ENCODE measurements at regions not wholly inside any gene's neighbourhood (a gene's known extent, or its start where the extent isn't known, plus 50 kb on each side); places are given as distances from the start of the nearest gene placed in this dataset.
"Not testable (repeated sequence)": the region's sequence is repeated elsewhere in the genome, so short reads cannot be mapped to it uniquely, and the experiment has no call there.

DNA sequence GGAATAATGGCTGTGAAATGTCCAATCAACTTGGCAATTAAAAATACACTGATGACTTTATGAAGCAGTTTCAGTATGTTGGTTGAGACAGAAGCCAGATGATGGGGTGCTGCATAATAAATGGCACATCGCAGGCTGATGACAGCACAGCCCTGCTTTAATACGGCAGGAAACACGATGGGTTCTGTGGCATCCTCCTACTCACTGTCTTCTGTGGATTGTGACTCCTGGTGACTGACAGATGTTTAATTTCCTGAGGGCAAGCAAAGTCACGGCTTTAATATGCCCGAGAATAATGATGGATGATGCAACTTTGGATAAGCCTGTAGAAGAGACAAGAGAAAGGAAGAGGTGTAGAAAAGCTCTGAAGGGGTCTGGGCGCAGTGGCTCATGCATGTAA lies 295.4 kb downstream of the TRIML1 start:
- H3K4me1 ChIP-seq = peaks cover 0 to 10% (median 0%) of the 10 kb centered on the region in 9 donors
- no peaks in the 10 kb centered on the region for H3K36me3 ChIP-seq
- ATAC-seq (no peak), DNase-seq (no peak)
- no peak overlapping the region for H3K27ac ChIP-seq
- H3K27me3 ChIP-seq = no peaks in the 10 kb centered on the region
- 63 to 65% methylated on average over 6 of the region's 6 CpGs for WGBS, 2 donors
- TF ChIP-seq, protein P1, sequence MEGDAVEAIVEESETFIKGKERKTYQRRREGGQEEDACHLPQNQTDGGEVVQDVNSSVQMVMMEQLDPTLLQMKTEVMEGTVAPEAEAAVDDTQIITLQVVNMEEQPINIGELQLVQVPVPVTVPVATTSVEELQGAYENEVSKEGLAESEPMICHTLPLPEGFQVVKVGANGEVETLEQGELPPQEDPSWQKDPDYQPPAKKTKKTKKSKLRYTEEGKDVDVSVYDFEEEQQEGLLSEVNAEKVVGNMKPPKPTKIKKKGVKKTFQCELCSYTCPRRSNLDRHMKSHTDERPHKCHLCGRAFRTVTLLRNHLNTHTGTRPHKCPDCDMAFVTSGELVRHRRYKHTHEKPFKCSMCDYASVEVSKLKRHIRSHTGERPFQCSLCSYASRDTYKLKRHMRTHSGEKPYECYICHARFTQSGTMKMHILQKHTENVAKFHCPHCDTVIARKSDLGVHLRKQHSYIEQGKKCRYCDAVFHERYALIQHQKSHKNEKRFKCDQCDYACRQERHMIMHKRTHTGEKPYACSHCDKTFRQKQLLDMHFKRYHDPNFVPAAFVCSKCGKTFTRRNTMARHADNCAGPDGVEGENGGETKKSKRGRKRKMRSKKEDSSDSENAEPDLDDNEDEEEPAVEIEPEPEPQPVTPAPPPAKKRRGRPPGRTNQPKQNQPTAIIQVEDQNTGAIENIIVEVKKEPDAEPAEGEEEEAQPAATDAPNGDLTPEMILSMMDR (IDR thresholded peaks at IDR 0.05) = no peak
- no peak overlapping the region for H3K4me3 ChIP-seq
- no peaks in the 10 kb centered on the region for H3K9me3 ChIP-seq
- intact Hi-C loops (cut with DNase I) = no loop called here

DNA sequence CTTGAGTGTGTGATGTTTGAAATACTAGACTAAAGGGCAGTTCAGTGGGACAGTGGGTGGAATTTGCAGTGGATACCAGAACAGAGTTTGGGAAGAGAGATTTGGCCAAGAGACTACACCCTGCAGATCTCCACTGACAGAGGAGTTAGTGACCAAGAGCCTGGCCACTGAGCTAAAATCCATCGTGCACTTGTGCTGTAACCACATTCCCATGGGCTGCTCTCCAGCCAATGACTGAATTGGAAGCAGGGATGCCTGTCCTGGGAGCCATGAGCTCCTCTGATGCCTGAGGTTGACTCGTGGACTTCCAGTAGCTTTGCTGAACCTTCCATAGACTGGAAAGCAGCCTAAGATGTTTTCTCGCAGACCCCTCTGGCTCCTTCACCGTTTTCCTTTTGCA lies 296.1 kb downstream of the TRIML1 start:
- ATAC-seq (no peak), DNase-seq (no peak)
- Histone ChIP-seq H3K27ac (no peak overlapping the region), H3K9me3 (no peaks in the 10 kb centered on the region), H3K4me3 (no peak overlapping the region), H3K27me3 (no peaks in the 10 kb centered on the region), H3K4me1 (peaks cover 0 to 6% (median 0%) of the 10 kb centered on the region in 9 donors), H3K36me3 (no peaks in the 10 kb centered on the region)
- 78 to 86% methylated on average over 4 of the region's 4 CpGs for WGBS, 2 donors
- intact Hi-C loops (cut with DNase I) = no loop called here
- TF ChIP-seq, protein P1 (IDR thresholded peaks at IDR 0.05) = no peak

DNA sequence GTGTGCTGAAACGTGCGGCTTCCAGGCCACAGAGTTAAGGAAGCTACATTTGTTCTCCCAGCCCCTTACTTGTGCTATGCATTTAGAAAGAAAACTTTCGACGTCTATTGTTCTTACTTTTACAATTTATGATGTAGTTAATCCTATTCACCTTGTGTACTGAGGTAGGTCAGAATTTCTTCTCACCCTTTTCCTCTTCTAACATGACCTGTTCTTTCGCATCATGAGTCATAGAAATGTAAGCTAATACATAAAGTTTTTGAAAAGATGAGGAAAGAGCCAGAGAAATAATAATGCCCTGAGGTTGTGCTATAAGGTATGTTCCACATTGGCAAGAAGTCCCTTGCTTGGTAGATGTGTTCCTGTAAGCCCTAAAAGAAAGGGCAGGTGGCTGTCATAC lies 298.3 kb downstream of the TRIML1 start:
- no peak for DNase-seq
- H3K4me3 ChIP-seq = no peak overlapping the region
- ATAC-seq = no peak
- H3K27me3 ChIP-seq = no peaks in the 10 kb centered on the region
- peaks cover 0 to 6% (median 0%) of the 10 kb centered on the region in 9 donors for H3K4me1 ChIP-seq
- no peak overlapping the region for H3K27ac ChIP-seq
- intact Hi-C loops (cut with DNase I) = no loop called here
- H3K9me3 ChIP-seq = no peaks in the 10 kb centered on the region
- no peaks in the 10 kb centered on the region for H3K36me3 ChIP-seq
- 81% methylated on average over 5 of the region's 5 CpGs for WGBS, 2 donors
- TF ChIP-seq, protein P1 (IDR thresholded peaks at IDR 0.05) = no peak

DNA sequence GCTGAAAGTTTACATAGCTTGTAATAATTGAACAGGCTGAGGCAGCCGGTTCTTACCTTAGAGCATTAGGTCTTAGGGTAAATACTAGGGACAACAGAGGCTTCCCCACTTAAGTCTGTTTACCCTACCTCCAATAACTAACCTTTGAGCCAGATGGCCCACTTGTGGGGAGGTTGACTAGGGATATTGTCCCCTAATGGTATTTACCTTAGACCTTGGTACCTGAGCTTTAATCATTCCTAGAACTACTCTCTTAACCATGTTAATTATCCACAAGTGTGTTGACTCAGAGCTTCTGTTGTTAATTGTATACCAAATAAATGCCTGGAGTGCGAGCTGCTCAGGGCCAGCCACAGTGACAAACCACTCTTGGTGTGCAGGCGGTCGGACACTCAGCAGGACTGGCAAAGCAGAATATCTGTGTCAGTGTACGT lies 299.2 kb downstream of the TRIML1 start:
- WGBS, 2 donors = 95% methylated on average over 5 of the region's 5 CpGs
- H3K4me1 ChIP-seq; H3K9me3 ChIP-seq; H3K27me3 ChIP-seq; DNase-seq; intact Hi-C loops (cut with DNase I); H3K36me3 ChIP-seq; H3K4me3 ChIP-seq; ATAC-seq; H3K27ac ChIP-seq: not testable (repeated sequence)

DNA sequence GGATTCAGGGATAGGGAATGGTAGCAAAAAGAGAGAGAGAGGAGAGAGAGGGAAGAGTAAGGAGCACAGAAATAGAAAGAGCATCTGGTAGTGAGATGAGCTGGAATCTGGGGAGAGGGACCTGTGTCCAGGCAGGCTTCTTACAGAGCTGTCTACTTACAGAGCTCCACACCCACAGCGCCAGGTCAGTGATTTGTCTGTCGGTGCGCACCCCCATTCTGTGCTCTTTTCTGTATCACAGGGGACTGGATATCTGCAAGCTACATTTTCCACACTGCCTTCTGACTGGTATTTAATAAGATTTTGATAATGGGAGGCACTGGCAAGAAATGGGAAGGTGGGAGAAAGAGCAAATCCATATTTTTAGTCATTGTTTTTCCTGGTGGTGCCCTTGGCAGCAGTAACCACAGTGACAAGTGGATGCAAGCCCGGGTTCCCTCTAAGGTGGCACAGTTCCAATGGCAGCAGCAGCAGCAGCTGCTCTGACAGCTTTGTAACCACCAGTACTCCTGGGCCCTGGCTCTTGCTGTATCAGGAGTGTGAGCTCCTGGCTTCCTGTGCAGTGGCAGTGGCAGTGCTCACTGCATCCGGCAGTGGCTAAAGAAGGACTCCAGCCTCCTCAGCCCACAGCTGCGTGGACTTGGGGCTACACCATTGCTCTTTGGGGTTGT lies 300.5 kb downstream of the TRIML1 start:
- WGBS, 2 donors = 53 to 54% methylated on average over 6 of the region's 6 CpGs
- H3K9me3 ChIP-seq = peaks cover 0 to 4% (median 0%) of the 10 kb centered on the region in 11 donors

More for the DNA sequence above, 300.5 kb downstream of the TRIML1 start:
- Histone ChIP-seq H3K4me3 (no peak overlapping the region), H3K27me3 (no peaks in the 10 kb centered on the region), H3K4me1 (peaks cover 0 to 6% (median 0%) of the 10 kb centered on the region in 9 donors), H3K36me3 (no peaks in the 10 kb centered on the region), H3K27ac (peak overlapping the region in 1 of 10 donors; percentile 37)
- TF ChIP-seq, protein P1 (IDR thresholded peaks at IDR 0.05) = no peak
- peak; percentile 48 to 96 (median 84) for ATAC-seq
- DNase-seq = peak; percentile 31 to 42
- intact Hi-C loops (cut with DNase I) = no loop called here
